HCT116 (cell line): ENCODE measurements at regions not wholly inside any gene's neighbourhood (a gene's known extent, or its start where the extent isn't known, plus 50 kb on each side); places are given as distances from the start of the nearest gene placed in this dataset.

Source experiments
- ATAC-seq: fragments of 200-7000 bp; cut with Tn5 transposase; 2 replicates; pipeline ENCODE4 v1.9.1; 2020; ENCODE audit warnings: mild to moderate bottlenecking, moderate library complexity
- BruUV-seq: library from RNA; stranded (reverse); fragments of 400-500 nt; replicated peaks from 2 replicates; lab custom pipeline; 2021; lab: Mats Ljungman, UMichigan
- CTCF ChIA-PET: fragments of 300-600 bp; sonication (Branson Sonifier 250); formaldehyde crosslinking; loops from one replicate; lab custom pipeline; 2021; ENCODE audit warnings: antibody characterized with exemption; lab: Charles Lee
- POLR2A ChIA-PET: fragments of 300-600, 350-600 bp; sonication (Branson Sonifier 250); formaldehyde crosslinking; loops from one replicate; lab custom pipeline; 2021; ENCODE audit warnings: antibody characterized with exemption; lab: Charles Lee
- RAD21 ChIA-PET, 2 experiments: fragments of 300-600 bp; sonication (Branson Sonifier 250); formaldehyde crosslinking; loops; one replicate each; lab custom pipeline; 2023; ENCODE audit warnings: low total read pairs in 2 of 2; ENCODE audit not compliant: uncharacterized antibody in 2 of 2, unreplicated experiment in 2 of 2, low non-redundant PET in 1 of 2; lab: Charles Lee
- DNase-seq: peaks from one replicate; pipeline ENCODE4 v3.0.0-alpha.2; 2010; ENCODE audit warnings: low read depth, low spot score
- H2AFZ ChIP-seq: fragments of 200-600 bp; shearing (Covaris generic), sonication (generic); 2 replicates; pipeline ENCODE4 v1.6.1; 2017; ENCODE audit warnings: low read depth, mixed run types, mixed read lengths, antibody characterized with exemption, low read length; ENCODE audit not compliant: poor library complexity, severe bottlenecking
- H3K27ac ChIP-seq: 2 replicates; pipeline ENCODE4 v1.5.1; 2012; ENCODE audit warnings: low read depth, low read length
- H3K27me3 ChIP-seq: fragments of 200-600 bp; sonication (generic); 2 replicates; pipeline ENCODE4 v1.6.1; 2016; ENCODE audit warnings: mixed run types, low read length, mixed read lengths; ENCODE audit not compliant: insufficient read depth
- H3K36me3 ChIP-seq, 2 experiments: fragments of 200-500 bp in 1 of 2; fragments of 200-600 bp in 1 of 2; sonication (Bioruptor generic) in 1 of 2; sonication (generic) in 1 of 2; 2 replicates each; pipeline versions ENCODE4 v1.5.1 to v1.6.1; 2014 to 2016; ENCODE audit warnings: low read length in 2 of 2, inconsistent platforms in 1 of 2, mixed read lengths in 1 of 2, mixed run types in 1 of 2; ENCODE audit not compliant: insufficient read depth in 2 of 2, control insufficient read depth in 1 of 2
- H3K4me1 ChIP-seq, 2 experiments: fragments of 200-600 bp in 1 of 2; sonication (generic) in 1 of 2; 2 replicates each; pipeline versions ENCODE4 v1.5.1 to v1.6.1; 2012 to 2017; ENCODE audit warnings: low read length in 2 of 2, inconsistent platforms in 1 of 2, mild to moderate bottlenecking in 1 of 2, mixed read lengths in 1 of 2, mixed run types in 1 of 2, moderate library complexity in 1 of 2; ENCODE audit not compliant: insufficient read depth in 2 of 2, control insufficient read depth in 1 of 2
- H3K4me2 ChIP-seq: fragments of 200-600 bp; sonication (generic); 2 replicates; pipeline ENCODE4 v1.6.1; 2017; ENCODE audit warnings: mixed run types, low read length, mixed read lengths
- H3K4me3 ChIP-seq, 2 experiments: fragments of 200-600 bp in 1 of 2; sonication (generic) in 1 of 2; replicated peaks in 1 of 2; 2 replicates each; pipeline ENCODE4 v1.5.1; 2011 to 2016; ENCODE audit warnings: low read length in 2 of 2, control low read depth in 1 of 2, low read depth in 1 of 2, mild to moderate bottlenecking in 1 of 2, mixed read lengths in 1 of 2, mixed run types in 1 of 2
- H3K79me2 ChIP-seq: fragments of 200-600 bp; sonication (generic); 2 replicates; pipeline ENCODE4 v1.6.1; 2017; ENCODE audit warnings: mild to moderate bottlenecking, mixed run types, low read length, moderate library complexity, mixed read lengths; ENCODE audit not compliant: insufficient read depth
- H3K9ac ChIP-seq: fragments of 200-600 bp; sonication (generic); 2 replicates; pipeline ENCODE4 v1.6.1; 2016; ENCODE audit warnings: low read length, mixed read lengths
- H3K9me2 ChIP-seq: fragments of 200-600 bp; sonication (generic), shearing (Covaris generic); 2 replicates; pipeline ENCODE4 v1.6.1; 2017; ENCODE audit warnings: mixed run types, mild to moderate bottlenecking, moderate library complexity; ENCODE audit not compliant: insufficient read depth
- H3K9me3 ChIP-seq, 2 experiments: fragments of 200-500 bp in 1 of 2; fragments of 200-600 bp in 1 of 2; sonication (Bioruptor generic) in 1 of 2; sonication (generic) in 1 of 2; 2 replicates each; pipeline ENCODE4 v1.6.1; 2014 to 2017; ENCODE audit warnings: low read length in 2 of 2, mixed read lengths in 2 of 2, inconsistent platforms in 1 of 2, low read depth in 1 of 2, mild to moderate bottlenecking in 1 of 2, mixed run types in 1 of 2, moderate library complexity in 1 of 2; ENCODE audit not compliant: control insufficient read depth in 1 of 2, insufficient read depth in 1 of 2
- H4K20me1 ChIP-seq: fragments of 200-600 bp; sonication (generic), shearing (Covaris generic); 2 replicates; pipeline ENCODE4 v1.6.1; 2017; ENCODE audit warnings: mixed run types, mild to moderate bottlenecking, moderate library complexity; ENCODE audit not compliant: insufficient read depth
- CEBPB ChIP-seq: IDR thresholded peaks from 2 replicates; pipeline ENCODE4 v1.6.1; 2012; ENCODE audit warnings: low read depth
- EGR1 ChIP-seq: IDR thresholded peaks from 2 replicates; pipeline ENCODE4 v1.6.1; 2012; ENCODE audit warnings: low read depth
- EZH2 ChIP-seq: fragments of 200-600 bp; sonication (generic); IDR thresholded peaks from 2 replicates; pipeline ENCODE4 v1.6.1; 2017; ENCODE audit warnings: antibody characterized with exemption, mixed run types
- POLR2AphosphoS5 ChIP-seq: IDR thresholded peaks from 2 replicates; pipeline ENCODE4 v1.6.1; 2011; ENCODE audit warnings: mild to moderate bottlenecking, low read depth, low read length, moderate library complexity
- SRF ChIP-seq: IDR thresholded peaks from 2 replicates; pipeline ENCODE4 v1.6.1; 2012; ENCODE audit warnings: low read depth
- ZFX ChIP-seq: fragments of 450-650 bp; IDR thresholded peaks from 2 replicates; pipeline ENCODE4 v1.6.1; 2017
- intact Hi-C: fragments of 100-400 bp; cut with micrococcal nuclease; formaldehyde crosslinking; loops from 2 replicates; pipeline ENCODE4 v1.10.0; 2022
- TF ChIP-seq, protein P1 (sequence below): IDR thresholded peaks from 2 replicates; pipeline ENCODE4 v1.6.1; 2012
- TF ChIP-seq, protein P2 (sequence below), 3 experiments: fragments of 200-600 bp in 1 of 3; sonication (generic) in 1 of 3; IDR thresholded peaks in 2 of 3; conservative IDR thresholded peaks in 1 of 3; 2 replicates each; pipeline ENCODE4 v1.5.1; 2012 to 2017; ENCODE audit warnings: low read depth in 2 of 3, low read length in 2 of 3, antibody characterized with exemption in 1 of 3, borderline replicate concordance in 1 of 3, control low read depth in 1 of 3, mild to moderate bottlenecking in 1 of 3, mixed read lengths in 1 of 3, mixed run types in 1 of 3, moderate library complexity in 1 of 3; ENCODE audit not compliant: insufficient read depth in 1 of 3
- TF ChIP-seq, protein P3 (sequence below): IDR thresholded peaks from 2 replicates; pipeline ENCODE4 v1.6.1; 2012; ENCODE audit warnings: low read depth

DNA sequence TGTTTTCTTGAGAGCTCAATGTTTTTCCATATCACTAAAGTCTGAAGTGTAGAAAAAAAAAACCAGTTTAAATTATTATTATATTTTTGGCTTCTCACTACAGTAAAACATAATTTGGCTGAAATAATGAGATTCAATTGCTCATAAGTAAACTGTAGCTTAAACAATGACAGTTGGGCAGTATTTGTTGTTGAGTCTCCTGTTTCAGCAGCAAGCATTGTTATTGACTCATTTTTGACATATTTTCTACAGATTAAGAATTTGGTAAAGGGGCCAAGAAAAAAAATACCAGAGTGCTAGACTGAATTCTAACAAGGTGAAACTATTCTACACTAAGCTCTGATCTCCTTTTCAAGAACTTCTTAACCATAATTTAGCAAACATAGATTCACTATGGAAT lies 2070.4 kb upstream of the CELF4 start:
- ATAC-seq (no peak), DNase-seq (no peak)
- H3K4me1 ChIP-seq, result no peaks in the 10 kb centered on the region
- H3K27ac ChIP-seq, result no peak overlapping the region
- no peak overlapping the region for H2AFZ ChIP-seq
- H3K36me3 ChIP-seq, result no peaks in the 10 kb centered on the region
- no peaks in the 10 kb centered on the region for H3K79me2 ChIP-seq
- TF ChIP-seq ZFX (no peak), EGR1 (no peak), SRF (no peak), POLR2AphosphoS5 (no peak), CEBPB (no peak), EZH2 (no peak)
- TF ChIP-seq, protein P1, sequence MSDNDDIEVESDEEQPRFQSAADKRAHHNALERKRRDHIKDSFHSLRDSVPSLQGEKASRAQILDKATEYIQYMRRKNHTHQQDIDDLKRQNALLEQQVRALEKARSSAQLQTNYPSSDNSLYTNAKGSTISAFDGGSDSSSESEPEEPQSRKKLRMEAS, result no peak
- TF ChIP-seq, protein P2, sequence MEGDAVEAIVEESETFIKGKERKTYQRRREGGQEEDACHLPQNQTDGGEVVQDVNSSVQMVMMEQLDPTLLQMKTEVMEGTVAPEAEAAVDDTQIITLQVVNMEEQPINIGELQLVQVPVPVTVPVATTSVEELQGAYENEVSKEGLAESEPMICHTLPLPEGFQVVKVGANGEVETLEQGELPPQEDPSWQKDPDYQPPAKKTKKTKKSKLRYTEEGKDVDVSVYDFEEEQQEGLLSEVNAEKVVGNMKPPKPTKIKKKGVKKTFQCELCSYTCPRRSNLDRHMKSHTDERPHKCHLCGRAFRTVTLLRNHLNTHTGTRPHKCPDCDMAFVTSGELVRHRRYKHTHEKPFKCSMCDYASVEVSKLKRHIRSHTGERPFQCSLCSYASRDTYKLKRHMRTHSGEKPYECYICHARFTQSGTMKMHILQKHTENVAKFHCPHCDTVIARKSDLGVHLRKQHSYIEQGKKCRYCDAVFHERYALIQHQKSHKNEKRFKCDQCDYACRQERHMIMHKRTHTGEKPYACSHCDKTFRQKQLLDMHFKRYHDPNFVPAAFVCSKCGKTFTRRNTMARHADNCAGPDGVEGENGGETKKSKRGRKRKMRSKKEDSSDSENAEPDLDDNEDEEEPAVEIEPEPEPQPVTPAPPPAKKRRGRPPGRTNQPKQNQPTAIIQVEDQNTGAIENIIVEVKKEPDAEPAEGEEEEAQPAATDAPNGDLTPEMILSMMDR (IDR thresholded peaks at IDR 0.05 in 2 of 3, conservative IDR thresholded peaks at IDR 0.05 in 1 of 3; ENCODE audit: borderline replicate concordance in 1 of 3, insufficient read depth in 1 of 3, low read depth in 2 of 3, low read length in 2 of 3), result no peak
- TF ChIP-seq, protein P3, sequence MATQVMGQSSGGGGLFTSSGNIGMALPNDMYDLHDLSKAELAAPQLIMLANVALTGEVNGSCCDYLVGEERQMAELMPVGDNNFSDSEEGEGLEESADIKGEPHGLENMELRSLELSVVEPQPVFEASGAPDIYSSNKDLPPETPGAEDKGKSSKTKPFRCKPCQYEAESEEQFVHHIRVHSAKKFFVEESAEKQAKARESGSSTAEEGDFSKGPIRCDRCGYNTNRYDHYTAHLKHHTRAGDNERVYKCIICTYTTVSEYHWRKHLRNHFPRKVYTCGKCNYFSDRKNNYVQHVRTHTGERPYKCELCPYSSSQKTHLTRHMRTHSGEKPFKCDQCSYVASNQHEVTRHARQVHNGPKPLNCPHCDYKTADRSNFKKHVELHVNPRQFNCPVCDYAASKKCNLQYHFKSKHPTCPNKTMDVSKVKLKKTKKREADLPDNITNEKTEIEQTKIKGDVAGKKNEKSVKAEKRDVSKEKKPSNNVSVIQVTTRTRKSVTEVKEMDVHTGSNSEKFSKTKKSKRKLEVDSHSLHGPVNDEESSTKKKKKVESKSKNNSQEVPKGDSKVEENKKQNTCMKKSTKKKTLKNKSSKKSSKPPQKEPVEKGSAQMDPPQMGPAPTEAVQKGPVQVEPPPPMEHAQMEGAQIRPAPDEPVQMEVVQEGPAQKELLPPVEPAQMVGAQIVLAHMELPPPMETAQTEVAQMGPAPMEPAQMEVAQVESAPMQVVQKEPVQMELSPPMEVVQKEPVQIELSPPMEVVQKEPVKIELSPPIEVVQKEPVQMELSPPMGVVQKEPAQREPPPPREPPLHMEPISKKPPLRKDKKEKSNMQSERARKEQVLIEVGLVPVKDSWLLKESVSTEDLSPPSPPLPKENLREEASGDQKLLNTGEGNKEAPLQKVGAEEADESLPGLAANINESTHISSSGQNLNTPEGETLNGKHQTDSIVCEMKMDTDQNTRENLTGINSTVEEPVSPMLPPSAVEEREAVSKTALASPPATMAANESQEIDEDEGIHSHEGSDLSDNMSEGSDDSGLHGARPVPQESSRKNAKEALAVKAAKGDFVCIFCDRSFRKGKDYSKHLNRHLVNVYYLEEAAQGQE, result no peak
- H3K4me3 ChIP-seq, result no peak overlapping the region
- BruUV-seq, result no TSS peak
- no peaks in the 10 kb centered on the region for H3K27me3 ChIP-seq
- CTCF ChIA-PET, result no interaction called here
- RAD21 ChIA-PET, result no interaction called here
- H4K20me1 ChIP-seq, result no peaks in the 10 kb centered on the region
- H3K9ac ChIP-seq, result no peak overlapping the region
- H3K4me2 ChIP-seq, result no peak overlapping the region
- no peaks in the 10 kb centered on the region for H3K9me2 ChIP-seq
- no peaks in the 10 kb centered on the region for H3K9me3 ChIP-seq
- intact Hi-C loops, result no loop called here
- POLR2A ChIA-PET, result no interaction called here
